ENCODE measurements at regions not wholly inside any gene's neighbourhood (a gene's known extent, or its start where the extent isn't known, plus 50 kb on each side); places are given as distances from the start of the nearest gene placed in this dataset.
"Not testable (repeated sequence)": the region's sequence is repeated elsewhere in the genome, so short reads cannot be mapped to it uniquely, and the experiment has no call there.

GRCh38 chr3:162936706-162937105, 1440.1 kb downstream of the OTOL1 start:
- no peak for DNase-seq

DNA sequence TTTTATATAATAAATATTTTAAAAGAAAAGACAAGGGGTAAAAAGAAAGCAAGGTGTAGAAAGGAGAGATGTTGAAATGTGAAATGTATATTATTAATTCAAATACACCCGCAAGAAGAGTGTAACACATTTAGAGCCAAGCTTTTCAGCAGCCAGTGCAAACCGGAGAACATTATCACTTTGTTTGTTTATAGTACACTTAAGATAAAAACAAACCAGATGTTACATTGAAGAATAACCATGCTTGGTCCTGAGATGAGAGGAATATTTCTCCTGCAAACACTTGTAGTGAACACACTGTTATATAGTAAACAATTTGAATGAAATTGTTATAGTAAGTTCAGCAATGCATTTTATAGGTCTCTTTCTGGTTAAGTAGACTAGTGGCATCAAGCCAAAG, 1441.5 kb downstream of the OTOL1 start:
- DNase-seq, result no peak

GRCh38 chr3:162945626-162946025, 1449.0 kb downstream of the OTOL1 start:
- DNase-seq, result no peak

GRCh38 chr3:162956711-162957110, 1460.1 kb downstream of the OTOL1 start:
- DNase-seq, result no peak

DNA sequence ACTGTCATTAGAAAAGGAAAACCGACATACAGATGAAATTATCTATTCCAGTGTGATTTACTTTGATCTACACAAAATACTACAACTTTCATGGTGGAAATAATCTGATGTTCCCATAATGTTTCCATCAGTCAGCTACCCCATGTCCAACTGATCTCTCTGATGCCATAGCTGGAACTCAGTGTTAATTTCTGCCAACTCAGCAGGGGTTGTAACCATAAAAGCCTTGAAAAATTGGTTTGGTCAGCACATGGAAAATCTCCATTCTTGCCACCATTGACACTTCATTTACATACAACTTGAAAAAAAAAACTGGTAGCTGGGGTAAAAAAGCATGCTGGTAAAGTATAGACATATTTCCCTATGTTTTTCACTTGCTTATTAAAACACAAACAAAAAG, 1463.7 kb downstream of the OTOL1 start:
- DNase-seq, result no peak

GRCh38 chr3:162970292-162970691, 1473.7 kb downstream of the OTOL1 start:
- no peak for DNase-seq

DNA sequence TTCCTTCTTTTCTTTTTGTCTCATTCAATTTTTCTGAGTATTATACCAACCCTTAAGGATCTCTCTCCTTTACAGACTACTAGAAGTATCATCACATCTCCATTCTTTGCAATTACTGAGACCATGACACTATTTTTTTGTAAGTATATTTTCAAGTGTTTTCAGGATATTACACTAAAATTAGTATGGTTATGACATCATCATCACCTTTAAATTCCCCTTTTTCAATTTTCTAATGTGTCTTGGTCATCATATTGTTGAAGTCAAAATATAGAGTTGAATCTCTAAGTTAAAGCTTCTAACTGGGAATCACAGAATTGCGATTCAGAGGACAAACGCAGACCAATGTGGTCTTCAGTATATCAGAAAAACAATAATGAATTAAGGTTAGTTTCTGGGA, 1475.1 kb downstream of the OTOL1 start:
- DNase-seq, result no peak

GRCh38 chr3:162973428-162973917, 1476.9 kb downstream of the OTOL1 start:
- DNase-seq, result no peak

GRCh38 chr3:162978136-162978535, 1481.5 kb downstream of the OTOL1 start:
- DNase-seq, result no peak

- no peak for DNase-seq
Observed at GRCh38 chr3:162984746-162985145, 1488.1 kb downstream of the OTOL1 start.

DNA sequence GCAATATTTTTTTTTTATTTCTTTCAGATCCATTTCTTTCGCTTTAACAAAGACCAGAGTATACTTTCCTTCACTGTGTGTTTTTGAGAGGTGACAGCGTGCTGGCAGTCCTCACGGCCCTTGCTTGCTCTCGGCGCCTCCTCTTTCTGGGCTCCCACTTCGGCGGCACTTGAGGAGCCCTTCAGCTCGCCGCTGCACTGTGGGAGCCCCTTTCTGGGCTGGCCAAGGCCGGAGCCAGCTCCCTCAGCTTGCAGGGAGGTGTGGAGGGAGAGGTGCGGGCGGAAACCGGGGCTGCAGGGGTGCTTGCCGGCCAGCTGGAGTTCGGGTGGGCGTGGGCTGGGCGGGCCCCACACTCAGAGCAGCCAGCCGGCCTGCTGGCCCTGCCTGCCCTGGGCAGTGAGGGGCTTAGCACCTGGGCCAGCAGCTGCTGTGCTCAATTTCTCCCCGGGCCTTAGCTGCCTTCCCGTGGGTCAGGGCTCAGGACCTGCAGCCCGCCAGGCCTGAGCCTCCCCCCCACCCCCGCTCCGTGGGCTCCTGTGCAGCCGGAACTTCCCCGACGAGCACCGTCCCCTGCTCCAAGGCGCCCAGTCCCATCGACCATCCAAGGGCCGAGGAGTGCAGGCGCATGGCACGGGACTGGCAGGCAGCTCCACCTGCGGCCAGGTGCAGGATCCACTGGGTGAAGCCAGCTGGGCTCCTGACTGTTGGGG, 1490.6 kb downstream of the OTOL1 start:
- not testable (repeated sequence) for DNase-seq

DNA sequence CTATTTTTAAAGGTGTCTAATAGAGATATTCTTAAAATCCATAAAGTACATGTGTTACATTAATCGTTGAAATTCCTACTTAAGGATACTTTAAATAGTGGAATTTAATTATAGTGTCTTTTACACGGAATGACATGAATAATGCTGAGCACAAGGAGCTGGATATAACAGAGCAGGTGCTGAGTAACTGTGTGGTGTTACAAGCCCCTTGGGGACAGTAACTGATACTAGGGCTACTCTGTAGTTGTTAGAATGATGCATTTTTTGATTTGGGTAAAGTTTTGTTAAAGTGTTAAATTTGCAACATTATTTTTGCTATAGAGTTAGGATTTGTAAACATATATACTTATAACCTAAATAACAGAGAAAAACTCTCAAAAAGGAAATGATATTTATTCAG, 1496.1 kb downstream of the OTOL1 start:
- DNase-seq, result no peak

GRCh38 chr3:162994165-162994564, 1497.6 kb downstream of the OTOL1 start:
- DNase-seq, result no peak

DNA sequence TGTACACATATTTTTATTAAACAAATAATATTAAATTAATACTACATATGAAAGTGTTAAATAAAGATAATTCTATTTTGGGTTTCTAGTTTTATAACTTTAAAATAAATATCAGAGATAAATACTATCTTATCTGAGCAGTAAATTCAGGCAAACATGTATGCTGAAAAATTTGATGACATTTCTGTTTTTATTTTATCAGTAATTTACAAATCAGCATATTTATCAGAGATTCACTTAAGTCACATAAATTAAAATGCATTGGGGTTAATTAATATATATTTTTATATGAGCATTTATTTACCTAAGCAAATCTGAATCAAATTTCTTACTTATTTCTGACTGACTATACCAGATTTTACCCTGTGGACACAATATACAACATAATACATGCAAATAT, 1499.8 kb downstream of the OTOL1 start:
- no peak for DNase-seq

GRCh38 chr3:162998205-162998604, 1501.6 kb downstream of the OTOL1 start:
- no peak for DNase-seq

- no peak for DNase-seq
Observed at GRCh38 chr3:163011596-163011995, 1515.0 kb downstream of the OTOL1 start.

DNA sequence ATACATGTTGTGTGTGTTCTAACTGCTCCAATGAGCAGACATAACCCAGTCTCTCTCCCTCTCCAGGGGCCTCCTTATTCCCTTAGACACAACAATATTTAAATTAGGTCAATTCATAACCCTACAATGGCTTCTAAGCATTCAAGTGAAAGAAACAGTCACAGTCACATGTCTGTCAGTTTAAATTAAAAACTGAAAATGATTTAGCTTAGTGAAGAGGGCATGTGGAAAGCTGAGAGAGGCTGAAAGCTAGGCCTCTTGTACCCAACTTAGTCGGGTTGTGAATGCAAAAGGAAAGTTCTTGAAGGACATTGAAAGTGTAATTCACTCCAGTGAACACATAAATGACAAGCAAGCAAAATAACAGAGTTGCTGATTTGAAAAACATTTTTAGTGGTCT, 1519.6 kb downstream of the OTOL1 start:
- no peak for DNase-seq

- DNase-seq, result no peak
Observed at GRCh38 chr3:163018067-163018466, 1521.5 kb downstream of the OTOL1 start.

DNA sequence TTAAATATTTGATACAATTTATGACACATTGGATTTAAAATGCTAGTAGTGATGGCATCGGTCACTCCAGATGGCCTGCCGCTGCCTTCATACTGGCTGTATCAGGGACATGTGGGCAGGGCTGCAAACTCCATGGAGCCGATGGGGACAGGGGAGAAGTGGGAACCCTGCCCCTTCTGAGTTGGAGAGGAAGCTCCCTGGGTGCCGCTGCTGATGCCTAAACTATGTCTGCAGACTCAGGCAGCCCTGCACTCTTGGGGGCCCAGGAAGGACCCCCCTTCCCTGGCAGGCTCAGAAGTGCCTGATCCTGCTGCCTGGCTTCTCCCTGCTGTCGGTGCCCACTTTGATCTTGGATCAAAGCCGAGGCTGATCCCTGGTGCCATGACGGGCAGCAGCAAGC, 1522.1 kb downstream of the OTOL1 start:
- DNase-seq, result no peak

GRCh38 chr3:163019260-163019659, 1522.7 kb downstream of the OTOL1 start:
- no peak for DNase-seq

- DNase-seq, result no peak
Observed at GRCh38 chr3:163033652-163034051, 1537.0 kb downstream of the OTOL1 start.

- no peak for DNase-seq
Observed at GRCh38 chr3:163039636-163040035, 1543.0 kb downstream of the OTOL1 start.

- DNase-seq, result no peak
Observed at GRCh38 chr3:163043074-163043473, 1546.5 kb downstream of the OTOL1 start.

DNA sequence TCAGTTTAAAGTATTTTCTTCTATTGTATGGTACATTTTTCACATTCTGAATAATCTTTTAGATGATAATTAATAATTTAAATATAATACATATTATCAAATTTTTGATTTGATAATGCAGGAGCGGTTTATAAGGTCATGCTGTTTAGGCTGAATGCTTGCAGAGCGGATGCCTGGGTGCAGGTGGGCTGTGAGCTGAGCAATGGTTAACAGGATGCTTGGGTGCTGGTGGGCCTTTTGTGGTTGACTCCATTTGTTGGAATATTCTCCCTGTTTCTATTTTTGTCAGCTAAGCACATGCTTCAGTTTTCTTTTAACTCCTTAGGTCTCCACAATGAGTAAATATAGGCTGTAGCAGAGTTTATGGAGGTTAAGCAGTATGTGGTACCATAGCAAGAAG, 1549.3 kb downstream of the OTOL1 start:
- no peak for DNase-seq

- DNase-seq, result no peak
Observed at GRCh38 chr3:163048881-163049280, 1552.3 kb downstream of the OTOL1 start.

Measured in activated T-cell treated with anti-CD3 and anti-CD28 coated beads, Interleukin-2, amount 50 U/mL, for 48 hours (primary cell).